ENCODE measurements at regions not wholly inside any gene's neighbourhood (a gene's known extent, or its start where the extent isn't known, plus 50 kb on each side); places are given as distances from the start of the nearest gene placed in this dataset.

DNA sequence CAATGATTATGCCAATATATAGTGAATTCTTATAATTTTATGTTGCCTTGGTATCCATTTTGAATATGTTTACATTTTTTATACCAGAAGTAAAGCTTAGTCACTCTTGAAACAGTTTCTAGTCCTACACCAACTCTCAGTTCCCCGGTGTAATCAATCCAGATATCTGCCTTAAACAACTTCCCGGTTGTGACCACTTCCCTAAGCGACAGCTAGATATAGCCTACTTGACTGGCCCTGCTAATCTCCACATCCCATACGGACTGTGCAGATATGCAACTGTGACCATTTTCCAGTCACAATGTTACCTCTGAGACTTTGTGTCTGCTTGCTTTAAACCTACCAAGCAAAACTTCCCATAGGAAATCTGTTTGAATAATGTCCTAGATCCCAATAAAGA is 1551.5 kb upstream of the SEL1L start:
- no peak for TF ChIP-seq CTCF (IDR thresholded peaks at IDR 0.05)
- no peak for TF ChIP-seq POLR2AphosphoS5 (IDR thresholded peaks at IDR 0.05)

Data from upper lobe of left lung (tissue), 4 donors.